HG03520 (cell line): ENCODE measurements at regions not wholly inside any gene's neighbourhood (a gene's known extent, or its start where the extent isn't known, plus 50 kb on each side); places are given as distances from the start of the nearest gene placed in this dataset.
"Not testable (repeated sequence)": the region's sequence is repeated elsewhere in the genome, so short reads cannot be mapped to it uniquely, and the experiment has no call there.

Experiments
- ATAC-seq: cut with Tn5 transposase; IDR thresholded peaks from one replicate; pipeline ENCODE4 v1.9.1; 2021; ENCODE audit warnings: mild to moderate bottlenecking, moderate library complexity; ENCODE audit not compliant: unreplicated experiment

GRCh38 chr13:22855926-22856325 lies 324.9 kb upstream of the SGCG start:
- no peak for ATAC-seq

- ATAC-seq = not testable (repeated sequence)
Measured at GRCh38 chr13:22858980-22859379, 321.8 kb upstream of the SGCG start.

GRCh38 chr13:22859411-22859810 lies 321.4 kb upstream of the SGCG start:
- not testable (repeated sequence) for ATAC-seq

DNA sequence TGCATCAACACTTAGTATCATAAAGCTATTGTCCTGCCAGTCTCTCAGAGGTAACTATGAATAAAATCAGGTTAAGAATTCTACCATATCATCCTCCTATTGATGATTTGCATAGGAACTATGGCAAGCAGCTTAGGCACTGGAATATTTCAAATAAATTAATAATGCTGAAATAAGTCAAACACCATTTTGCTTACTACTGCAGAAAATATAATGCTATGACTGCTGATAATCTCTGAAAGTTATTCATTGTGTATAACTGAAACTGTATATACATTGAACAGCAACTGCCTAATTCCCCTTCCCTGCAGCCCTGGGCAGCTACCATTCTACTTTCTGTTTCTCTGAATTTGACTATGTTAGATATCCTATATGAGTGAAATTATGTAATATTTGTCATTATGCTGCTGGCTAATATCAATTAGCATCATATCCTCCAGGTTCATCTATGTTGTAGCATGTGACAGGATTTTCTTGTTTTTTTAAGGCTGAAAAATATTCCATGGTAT lies 318.8 kb upstream of the SGCG start:
- no peak for ATAC-seq

DNA sequence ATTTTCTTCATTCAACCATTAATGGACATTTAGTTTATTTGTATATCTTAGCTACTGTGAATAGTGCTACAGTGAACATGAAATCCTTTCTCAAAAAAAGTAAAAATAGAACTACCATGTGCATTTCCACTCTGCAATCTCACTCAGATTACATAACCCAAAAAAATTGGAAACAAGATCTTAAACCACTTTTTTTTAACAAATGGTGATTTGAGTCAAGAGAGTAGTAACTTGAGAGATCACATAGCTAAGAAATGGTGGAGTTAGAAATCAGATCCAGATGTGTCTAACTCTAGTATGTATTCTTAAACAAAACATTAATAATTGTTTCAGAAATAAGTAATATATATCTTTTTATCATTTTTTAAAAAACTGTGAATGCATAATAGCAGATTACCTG lies 318.3 kb upstream of the SGCG start:
- ATAC-seq = no peak

DNA sequence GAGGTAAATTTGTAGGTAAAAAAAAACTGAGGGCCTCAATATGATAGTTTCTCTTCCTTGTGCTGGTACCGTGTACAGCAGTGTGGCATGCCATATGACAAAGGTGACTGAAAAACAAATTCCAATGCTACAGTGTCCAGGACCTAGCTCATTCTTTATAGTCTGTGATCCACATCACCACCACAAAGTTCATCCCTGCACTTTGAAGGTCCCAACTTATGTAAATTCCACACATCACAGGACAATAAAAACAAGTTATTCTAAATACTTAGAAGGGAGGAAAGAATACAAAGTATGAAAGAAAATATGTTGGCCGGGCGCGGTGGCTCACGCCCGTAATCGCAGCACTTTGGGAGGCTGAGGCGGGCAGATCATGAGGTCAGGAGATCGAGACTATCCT lies 314.6 kb upstream of the SGCG start:
- ATAC-seq = no peak

DNA sequence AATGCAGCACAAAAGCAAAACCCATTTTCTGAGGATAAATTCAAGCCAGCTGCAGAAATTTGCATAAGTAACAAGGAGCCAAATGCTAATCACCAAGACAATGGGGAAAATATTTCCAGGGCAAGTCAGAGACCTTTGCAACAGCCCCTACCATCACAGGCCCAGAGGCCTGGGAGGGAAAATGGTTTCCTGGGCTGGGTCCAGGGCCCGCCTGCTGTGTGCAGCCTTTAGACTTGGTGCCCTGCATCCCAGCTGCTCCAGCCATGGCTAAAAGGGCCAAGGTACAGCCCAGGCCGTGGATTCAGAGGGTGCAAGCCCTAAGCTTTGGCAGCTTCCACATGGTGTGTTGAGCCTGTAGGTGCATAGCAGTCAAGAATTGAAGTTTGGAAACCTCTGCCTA lies 309.5 kb upstream of the SGCG start:
- ATAC-seq = no peak

- no peak for ATAC-seq
Measured at GRCh38 chr13:22874839-22875238, 305.9 kb upstream of the SGCG start.

DNA sequence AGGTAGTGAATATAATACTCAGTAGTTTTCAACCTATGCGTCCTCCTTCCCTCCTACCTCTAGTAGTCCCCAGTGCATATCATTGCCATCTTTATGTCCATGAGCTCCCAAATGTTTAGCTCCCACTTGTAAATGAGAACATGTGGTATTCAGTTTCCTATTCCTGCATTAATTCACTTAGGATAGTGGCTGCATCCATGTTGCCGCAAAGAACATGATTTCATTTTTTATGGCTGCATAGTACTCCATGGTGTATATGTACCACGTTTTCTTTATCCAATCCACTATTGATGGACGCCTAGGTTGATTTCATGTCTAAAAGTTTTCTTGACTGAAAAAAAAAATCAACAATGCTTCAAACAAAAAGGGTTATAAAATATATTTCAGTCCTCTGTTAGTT lies 303.4 kb upstream of the SGCG start:
- no peak for ATAC-seq

- ATAC-seq = no peak
Measured at GRCh38 chr13:22880741-22881720, 299.7 kb upstream of the SGCG start.

DNA sequence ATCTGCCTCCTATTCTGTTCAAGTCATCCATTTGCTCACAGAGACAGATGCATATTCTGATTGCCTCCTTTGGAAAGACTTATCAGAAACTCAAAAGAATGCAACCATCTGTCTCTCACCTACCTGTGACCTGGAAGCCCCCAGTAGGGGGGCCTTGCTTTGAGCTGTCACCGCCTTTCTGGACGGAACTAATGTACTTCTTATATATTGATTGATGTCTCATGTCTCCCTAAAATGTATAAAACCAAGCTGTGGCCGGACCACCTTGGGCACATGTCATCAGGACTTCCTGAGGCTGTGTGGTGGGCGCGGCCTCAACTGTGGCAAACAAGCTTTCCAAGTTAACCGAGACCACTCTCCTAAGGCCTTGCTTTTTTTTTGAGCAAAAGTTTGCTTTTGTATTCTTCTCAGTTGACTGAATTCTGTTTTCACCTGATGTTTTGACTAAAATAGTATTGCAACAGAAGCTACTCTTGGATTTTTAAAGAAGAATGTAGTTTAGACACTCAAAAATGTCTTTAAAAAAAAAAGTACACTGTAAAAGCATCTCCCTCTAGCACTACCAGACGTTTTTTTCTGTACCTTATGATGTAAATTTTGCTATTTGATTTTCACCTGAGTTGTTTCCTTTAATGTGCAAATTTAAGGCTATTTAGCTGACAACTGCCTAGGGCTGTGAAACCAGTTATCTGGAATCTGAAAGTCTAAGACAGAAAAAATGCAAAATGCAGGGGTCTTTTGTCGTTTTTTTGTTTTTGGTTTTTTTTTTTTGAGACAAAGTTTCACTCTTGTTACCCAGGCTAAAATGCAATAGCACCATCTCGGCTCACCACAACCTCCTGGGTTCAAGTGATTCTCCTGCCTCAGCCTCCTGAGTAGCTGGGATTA lies 298.8 kb upstream of the SGCG start:
- not testable (repeated sequence) for ATAC-seq

GRCh38 chr13:22883262-22883840 lies 297.4 kb upstream of the SGCG start:
- peak; percentile 53 for ATAC-seq

- ATAC-seq = no peak
Measured at GRCh38 chr13:22883956-22884355, 296.8 kb upstream of the SGCG start.

DNA sequence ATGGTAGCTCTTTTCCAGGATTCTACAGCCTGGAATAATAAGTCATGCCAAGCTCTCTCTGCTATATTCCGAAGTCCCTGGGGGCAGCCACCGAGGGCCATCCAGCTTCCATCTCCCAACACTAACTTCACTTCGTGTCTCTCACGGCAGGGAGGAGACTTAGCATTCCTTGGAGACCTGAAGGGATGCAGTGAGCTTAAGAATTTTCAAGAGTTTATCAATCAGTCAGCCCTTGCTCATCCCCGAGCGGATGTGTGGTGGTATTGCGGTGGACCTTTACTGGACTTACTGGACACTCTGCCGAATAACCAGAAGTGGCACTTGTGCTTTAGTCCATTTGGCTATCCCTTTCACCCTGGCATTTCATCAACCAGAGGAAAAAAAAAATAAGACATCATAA lies 294.7 kb upstream of the SGCG start:
- not testable (repeated sequence) for ATAC-seq

- not testable (repeated sequence) for ATAC-seq
Measured at GRCh38 chr13:22889376-22889775, 291.4 kb upstream of the SGCG start.

GRCh38 chr13:22893204-22893603 lies 287.6 kb upstream of the SGCG start:
- ATAC-seq = no peak

DNA sequence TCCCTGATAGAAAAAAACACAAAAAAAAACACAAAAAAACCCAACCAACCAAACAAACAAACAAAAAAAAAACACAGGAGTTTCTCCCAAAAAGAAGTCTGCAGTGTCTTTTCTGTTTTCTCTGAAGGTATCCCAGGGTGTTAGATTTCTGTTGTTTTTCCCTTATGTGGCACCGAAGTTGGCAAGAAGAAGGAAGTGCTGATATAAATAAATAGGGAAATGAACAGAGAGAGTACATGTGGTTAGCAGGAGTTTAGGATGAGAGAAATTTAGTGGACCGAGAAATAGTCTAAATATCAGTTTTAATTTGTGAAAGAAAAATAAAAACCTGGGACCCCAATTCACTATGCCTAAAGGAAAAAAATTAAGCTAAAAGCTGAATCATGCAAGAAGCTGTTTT lies 287.0 kb upstream of the SGCG start:
- no peak for ATAC-seq

DNA sequence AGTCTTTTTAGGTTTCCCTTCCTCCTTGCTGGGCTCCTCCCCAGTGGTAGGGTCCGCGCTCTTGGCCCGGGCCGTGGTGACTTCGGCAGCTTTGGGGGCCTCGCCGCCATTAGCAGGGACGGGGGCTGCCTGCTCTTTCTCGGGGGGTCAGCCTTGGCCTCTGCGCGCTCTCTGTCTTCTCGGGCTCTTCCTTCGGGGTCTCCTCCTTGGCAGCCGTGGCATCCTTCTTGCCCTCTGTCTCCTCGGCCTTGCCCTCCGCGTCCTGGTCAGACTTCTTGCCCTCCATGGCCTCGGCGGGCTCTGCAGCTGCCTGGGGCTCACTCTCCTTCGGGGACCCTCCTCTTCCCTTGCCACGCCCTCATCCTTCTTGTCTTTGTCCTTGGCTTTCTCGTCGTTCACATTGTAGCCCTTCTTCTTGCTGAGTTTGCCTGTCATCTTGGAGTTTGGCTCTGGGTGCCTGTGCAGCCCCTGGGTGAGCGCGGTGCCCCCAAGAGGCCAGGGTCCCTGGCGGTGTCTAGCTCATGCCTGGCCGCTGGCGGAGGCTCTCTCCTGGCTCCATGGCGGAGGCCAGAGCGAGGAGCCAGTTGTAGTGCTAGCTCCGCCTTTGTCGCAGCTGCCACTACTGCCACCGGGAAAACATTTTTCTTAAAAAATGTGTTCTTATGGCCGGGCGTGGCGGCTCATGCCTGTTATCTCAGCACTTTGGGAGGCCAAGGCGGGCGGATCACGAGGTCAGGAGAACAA lies 283.0 kb upstream of the SGCG start:
- ATAC-seq = no peak

DNA sequence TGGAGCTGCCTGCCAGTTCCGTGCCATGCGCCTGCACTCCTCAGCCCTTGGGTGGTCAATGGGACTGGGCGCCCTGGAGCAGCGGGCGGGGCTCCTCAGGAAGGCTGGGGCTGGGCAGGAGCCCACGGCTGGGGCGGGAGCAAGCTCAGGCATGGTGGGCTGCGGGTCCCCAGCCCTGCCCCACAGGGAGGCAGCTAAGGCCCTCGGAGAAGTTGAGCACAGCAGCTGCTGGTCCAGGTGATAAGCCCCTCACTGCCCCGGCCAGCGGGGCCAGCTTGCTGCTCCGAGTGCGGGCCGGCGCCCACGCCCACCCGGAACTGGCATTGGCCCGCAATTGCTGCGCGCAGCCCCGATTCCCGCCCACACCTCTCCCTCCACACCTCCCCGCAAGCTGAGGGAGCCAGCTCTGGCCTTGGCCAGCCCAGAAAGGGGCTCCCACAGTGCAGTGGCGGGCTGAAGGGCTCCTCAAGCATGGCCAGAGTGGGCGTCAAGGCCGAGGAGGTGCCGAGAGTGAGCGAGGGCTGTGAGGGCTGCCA lies 280.3 kb upstream of the SGCG start:
- not testable (repeated sequence) for ATAC-seq

DNA sequence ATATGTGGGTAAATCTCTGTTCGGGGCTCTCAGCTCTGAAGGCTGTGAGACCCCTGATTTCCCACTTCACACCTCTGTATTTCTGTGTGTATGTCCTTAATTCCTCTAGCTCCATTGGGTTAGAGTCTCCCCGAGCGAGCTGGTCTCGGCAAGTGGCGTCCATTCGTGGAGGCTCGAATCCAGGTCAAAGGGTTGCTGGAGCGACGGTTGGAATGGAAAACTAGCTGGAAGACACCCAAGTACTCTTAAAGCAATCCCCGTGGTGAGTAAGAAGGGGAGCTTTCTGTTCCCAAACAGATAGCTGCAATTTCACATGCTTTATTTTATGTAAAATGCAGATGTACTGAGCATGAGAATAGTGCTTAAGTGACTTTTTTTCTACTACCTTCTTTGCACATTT lies 277.5 kb upstream of the SGCG start:
- no peak for ATAC-seq
